Astrocyte of the cerebellum (primary cell): ENCODE measurements at regions not wholly inside any gene's neighbourhood (a gene's known extent, or its start where the extent isn't known, plus 50 kb on each side); places are given as distances from the start of the nearest gene placed in this dataset.

Source experiments
- DNase-seq: peaks from one replicate; pipeline ENCODE4 v3.0.0-alpha.2; 2011; ENCODE audit warnings: low read depth
- H3K4me3 ChIP-seq: 2 replicates; pipeline ENCODE4 v1.5.1; 2011; ENCODE audit warnings: mild to moderate bottlenecking, low read depth, low read length, moderate library complexity
- CTCF ChIP-seq: IDR thresholded peaks from 2 replicates; pipeline ENCODE4 v1.5.1; 2012; ENCODE audit warnings: low read length, low read depth, moderate library complexity, mild to moderate bottlenecking; ENCODE audit errors: missing control alignments
- in situ Hi-C: cut with HindIII; loops from 2 replicates; pipeline ENCODE4 v1.10.0; 2017; ENCODE audit warnings: low sequenced_read_pairs

DNA sequence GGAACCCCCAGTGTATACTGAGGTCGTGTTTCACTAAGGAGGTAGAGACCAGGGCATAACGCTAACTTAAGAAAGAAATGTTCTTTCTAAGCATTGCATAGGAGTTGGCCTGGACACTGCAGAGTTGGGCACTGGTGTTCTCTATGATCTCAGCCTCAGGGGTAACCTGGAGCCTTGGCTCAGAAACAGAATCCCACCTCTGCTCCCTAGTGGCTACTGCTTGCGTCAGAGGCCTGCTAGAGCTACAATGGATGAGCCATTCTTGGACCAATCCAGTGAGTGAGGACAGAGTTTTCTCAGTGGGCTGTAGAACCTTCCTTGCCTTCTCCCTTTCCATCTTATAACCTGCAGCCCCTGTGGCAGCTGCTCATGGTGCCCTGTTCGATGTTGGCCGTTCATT, 324.4 kb upstream of the CELF4 start:
- H3K4me3 ChIP-seq: no peak overlapping the region
- no peak for TF ChIP-seq CTCF
- in situ Hi-C loops: no loop called here
- DNase-seq: no peak

GRCh38 chr18:37874721-37875120, 309.1 kb upstream of the CELF4 start:
- DNase-seq: no peak
- in situ Hi-C loops: no loop called here
- TF ChIP-seq CTCF: no peak

DNA sequence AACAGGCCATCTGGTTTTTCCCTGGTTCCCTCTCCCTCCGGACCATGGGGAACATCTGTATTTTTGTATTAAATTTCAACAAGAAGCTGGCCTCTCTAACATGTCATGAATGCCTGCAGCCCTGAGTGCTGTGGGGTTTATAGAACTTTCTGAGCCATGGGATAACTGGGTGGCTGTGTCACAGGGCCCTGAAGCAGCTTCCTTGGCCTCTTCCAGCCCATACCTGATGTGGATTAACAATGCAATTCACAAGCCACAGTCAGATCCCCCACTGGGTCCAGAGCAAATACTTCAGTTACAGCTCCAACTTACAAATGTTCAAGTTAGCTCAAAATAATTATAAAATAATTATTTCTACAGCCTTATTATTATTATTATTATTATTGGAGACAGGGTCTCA, 307.8 kb upstream of the CELF4 start:
- no peak for DNase-seq

More at GRCh38 chr18:37874721-37875120, 309.1 kb upstream of the CELF4 start:
- H3K4me3 ChIP-seq: no peak overlapping the region

GRCh38 chr18:37872562-37872961, 307.0 kb upstream of the CELF4 start:
- no peak for DNase-seq
- no peak for TF ChIP-seq CTCF
- in situ Hi-C loops: no loop called here
- no peak overlapping the region for H3K4me3 ChIP-seq

More for the DNA sequence above, 307.8 kb upstream of the CELF4 start:
- no peak overlapping the region for H3K4me3 ChIP-seq
- TF ChIP-seq CTCF: no peak
- in situ Hi-C loops: no loop called here

- TF ChIP-seq CTCF: no peak
- DNase-seq: no peak
- in situ Hi-C loops: no loop called here
- H3K4me3 ChIP-seq: no peak overlapping the region
These were observed 306.0 kb upstream of the CELF4 start for GRCh38 chr18:37871561-37871960.

DNA sequence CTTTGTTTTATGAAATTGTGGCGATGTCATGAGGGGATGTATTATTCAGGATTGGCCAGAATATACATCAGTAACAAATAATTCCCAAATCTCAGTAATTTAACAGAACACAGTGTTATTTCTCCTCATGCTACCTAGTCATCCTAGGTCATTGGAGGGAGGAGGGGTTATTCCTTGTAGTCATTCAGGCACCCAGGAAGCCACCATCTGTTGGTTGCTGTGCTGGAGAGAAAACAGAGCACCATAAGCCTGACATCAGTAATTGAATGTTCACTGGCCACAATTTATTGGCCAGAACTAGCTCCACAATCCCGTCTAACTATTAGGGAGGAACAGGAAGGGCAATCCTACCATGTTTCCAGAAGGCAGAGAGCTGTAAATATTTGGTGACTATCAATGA, 303.5 kb upstream of the CELF4 start:
- H3K4me3 ChIP-seq: no peak overlapping the region
- in situ Hi-C loops: no loop called here
- DNase-seq: no peak
- TF ChIP-seq CTCF: no peak

DNA sequence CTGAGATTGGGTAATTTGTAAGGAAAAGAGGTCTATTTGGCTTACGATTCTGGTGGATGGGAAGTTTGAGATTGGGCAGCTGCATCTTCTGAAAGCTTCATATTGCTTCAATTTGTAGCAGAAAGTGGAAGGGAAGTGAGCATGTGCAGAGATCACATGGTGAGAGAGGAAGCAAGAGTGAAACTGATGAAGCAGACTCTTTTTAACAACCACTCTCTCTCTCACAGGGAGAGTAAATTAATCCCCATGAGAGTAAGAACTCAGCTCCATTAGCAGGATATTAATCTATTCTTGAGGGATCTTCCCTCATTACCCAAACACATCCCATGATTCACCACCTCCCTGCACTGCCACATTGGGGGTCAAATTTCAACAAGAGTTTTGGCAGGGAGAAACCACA, 298.5 kb upstream of the CELF4 start:
- in situ Hi-C loops: no loop called here
- no peak for TF ChIP-seq CTCF
- no peak for DNase-seq
- H3K4me3 ChIP-seq: no peak overlapping the region
